Sigmoid colon (tissue), 6 donors: ENCODE measurements at regions not wholly inside any gene's neighbourhood (a gene's known extent, or its start where the extent isn't known, plus 50 kb on each side); places are given as distances from the start of the nearest gene placed in this dataset.
A peak's percentile ranks its signal among the peaks of the same experiment; 100 is the strongest.

Source experiments
- DNase-seq: peaks from one replicate; pipeline ENCODE4 v3.0.0-alpha.2; 2019
- H3K27ac ChIP-seq, 4 donors: fragments of 200-600 bp; sonication (generic); one replicate each; pipeline ENCODE4 v1.5.1; 2016 to 2019; ENCODE audit warnings: mild to moderate bottlenecking in 1 of 4
- H3K27me3 ChIP-seq, 3 donors: fragments of 200-600 bp; sonication (generic); one replicate each; pipeline ENCODE4 v1.5.1; 2019; ENCODE audit warnings: mild to moderate bottlenecking in 1 of 3
- H3K36me3 ChIP-seq, 4 donors: fragments of 200-600 bp; sonication (generic); one replicate each; pipeline ENCODE4 v1.5.1; 2016 to 2019
- H3K4me1 ChIP-seq, 4 donors: fragments of 200-600 bp; sonication (generic); one replicate each; pipeline ENCODE4 v1.5.1; 2017 to 2019
- H3K4me3 ChIP-seq, 4 donors: fragments of 200-600 bp; sonication (generic); one replicate each; pipeline ENCODE4 v1.5.1; 2017 to 2019; ENCODE audit warnings: mild to moderate bottlenecking in 2 of 4, moderate library complexity in 1 of 4
- H3K9me3 ChIP-seq, 4 donors: fragments of 200-600 bp in 3 of 4; sonication (generic) in 3 of 4; one replicate each; pipeline versions ENCODE4 v1.5.1 to v1.6.1; 2013 to 2019
- CTCF ChIP-seq, 4 experiments: fragments of 450-650 bp in 3 of 4; fragments of 200-600 bp in 1 of 4; IDR thresholded peaks; one replicate each; pipeline ENCODE4 v1.5.1; 2016 to 2019; ENCODE audit warnings: antibody characterized with exemption in 4 of 4, mild to moderate bottlenecking in 3 of 4, moderate library complexity in 2 of 4
- EP300 ChIP-seq, 4 donors: sonication (generic); formaldehyde crosslinking; IDR thresholded peaks; one replicate each; pipeline ENCODE4 v1.6.1; 2017; ENCODE audit warnings: antibody characterized with exemption in 4 of 4
- POLR2A ChIP-seq, 2 donors: fragments of 450-650 bp; IDR thresholded peaks; one replicate each; pipeline ENCODE4 v1.6.1; 2016; ENCODE audit warnings: antibody characterized with exemption in 2 of 2, mild to moderate bottlenecking in 2 of 2, moderate library complexity in 2 of 2
- POLR2AphosphoS5 ChIP-seq, 4 donors: sonication (generic); formaldehyde crosslinking; IDR thresholded peaks; one replicate each; pipeline ENCODE4 v1.6.1; 2017; ENCODE audit warnings: antibody characterized with exemption in 4 of 4
- WGBS, 2 donors: extraction: QIAGEN DNeasy Blood & Tissue Kit; methylation state at CpG; one replicate each; pipeline ENCODE4 v1.1.7; 2013; 5-methylcytosine and 5-hydroxymethylcytosine counted together
- intact Hi-C: fragments of 100-400 bp; cut with DNase I; formaldehyde crosslinking; loops from one replicate; pipeline ENCODE4 v1.15.1; 2023
- donor health status: healthy with polysubstance abuse.
- donor health status: healthy.

- TF ChIP-seq CTCF (IDR thresholded peaks at IDR 0.05), result no peak
- no peak for TF ChIP-seq POLR2AphosphoS5 (IDR thresholded peaks at IDR 0.05)
- no peak for TF ChIP-seq EP300 (IDR thresholded peaks at IDR 0.05)
- no peak for TF ChIP-seq POLR2A (IDR thresholded peaks at IDR 0.05)
- no peaks in the 10 kb centered on the region for H3K27me3 ChIP-seq
These were observed 269.4 kb upstream of the ROPN1 start for GRCh38 chr3:124261306-124261705.

GRCh38 chr3:124263168-124263567 is 271.2 kb upstream of the ROPN1 start:
- no peaks in the 10 kb centered on the region for H3K27me3 ChIP-seq
- no peak for DNase-seq
- TF ChIP-seq POLR2AphosphoS5 (IDR thresholded peaks at IDR 0.05), result no peak
- TF ChIP-seq EP300 (IDR thresholded peaks at IDR 0.05), result no peak
- TF ChIP-seq POLR2A (IDR thresholded peaks at IDR 0.05), result no peak
- no peak for TF ChIP-seq CTCF (IDR thresholded peaks at IDR 0.05)
- WGBS, 2 donors, result 79 to 89% methylated on average over 4 of the region's 4 CpGs
- no peaks in the 10 kb centered on the region for H3K36me3 ChIP-seq
- H3K9me3 ChIP-seq, result no peaks in the 10 kb centered on the region
- peaks cover 0 to 36% (median 21%) of the 10 kb centered on the region in 4 donors for H3K4me1 ChIP-seq
- intact Hi-C loops, result no loop called here
- H3K4me3 ChIP-seq, result no peak overlapping the region
- H3K27ac ChIP-seq, result no peak overlapping the region

More at GRCh38 chr3:124261306-124261705, 269.4 kb upstream of the ROPN1 start:
- Histone ChIP-seq H3K36me3 (no peaks in the 10 kb centered on the region), H3K9me3 (no peaks in the 10 kb centered on the region), H3K27ac (peak overlapping the region in 1 of 4 donors; percentile 66), H3K4me1 (peaks cover 0 to 40% (median 18%) of the 10 kb centered on the region in 4 donors), H3K4me3 (no peak overlapping the region)
- intact Hi-C loops, result no loop called here
- no peak for DNase-seq
- WGBS, 2 donors, result 80 to 87% methylated on average over 2 of the region's 2 CpGs

GRCh38 chr3:124264346-124264745 is 272.4 kb upstream of the ROPN1 start:
- no peak overlapping the region for H3K27ac ChIP-seq
- no peaks in the 10 kb centered on the region for H3K27me3 ChIP-seq
- H3K36me3 ChIP-seq, result no peaks in the 10 kb centered on the region
- H3K4me3 ChIP-seq, result no peak overlapping the region
- H3K4me1 ChIP-seq, result peaks cover 0 to 36% (median 21%) of the 10 kb centered on the region in 4 donors
- no peak for DNase-seq
- no peak for TF ChIP-seq CTCF (IDR thresholded peaks at IDR 0.05)
- no peak for TF ChIP-seq EP300 (IDR thresholded peaks at IDR 0.05)
- TF ChIP-seq POLR2AphosphoS5 (IDR thresholded peaks at IDR 0.05), result no peak
- TF ChIP-seq POLR2A (IDR thresholded peaks at IDR 0.05), result no peak
- WGBS, 2 donors, result 88 to 90% methylated on average over 8 of the region's 8 CpGs
- intact Hi-C loops, result no loop called here
- H3K9me3 ChIP-seq, result no peaks in the 10 kb centered on the region

GRCh38 chr3:124266487-124266886 is 274.6 kb upstream of the ROPN1 start:
- Histone ChIP-seq H3K4me3 (no peak overlapping the region), H3K9me3 (no peaks in the 10 kb centered on the region), H3K36me3 (no peaks in the 10 kb centered on the region), H3K27me3 (no peaks in the 10 kb centered on the region), H3K27ac (peak overlapping the region in 2 of 4 donors; percentile 47 to 50), H3K4me1 (peaks cover 0 to 20% (median 11%) of the 10 kb centered on the region in 4 donors)
- no peak for TF ChIP-seq POLR2AphosphoS5 (IDR thresholded peaks at IDR 0.05)
- no peak for TF ChIP-seq CTCF (IDR thresholded peaks at IDR 0.05)
- TF ChIP-seq EP300 (IDR thresholded peaks at IDR 0.05), result no peak
- no peak for TF ChIP-seq POLR2A (IDR thresholded peaks at IDR 0.05)
- no peak for DNase-seq
- intact Hi-C loops, result no loop called here
- 61 to 70% methylated on average over 3 of the region's 3 CpGs for whole genome bisulfite sequencing, 2 donors

GRCh38 chr3:124267406-124267805 is 275.5 kb upstream of the ROPN1 start:
- Histone ChIP-seq H3K4me1 (peaks cover 0 to 24% (median 14%) of the 10 kb centered on the region in 4 donors), H3K4me3 (no peak overlapping the region), H3K27ac (peak overlapping the region in 1 of 4 donors; percentile 50), H3K27me3 (no peaks in the 10 kb centered on the region), H3K36me3 (no peaks in the 10 kb centered on the region), H3K9me3 (no peaks in the 10 kb centered on the region)
- intact Hi-C loops, result no loop called here
- TF ChIP-seq POLR2A (IDR thresholded peaks at IDR 0.05), result no peak
- DNase-seq, result no peak
